GM10266 (cell line): ENCODE measurements at regions not wholly inside any gene's neighbourhood (a gene's known extent, or its start where the extent isn't known, plus 50 kb on each side); places are given as distances from the start of the nearest gene placed in this dataset.

Experiments used
- DNase-seq: peaks from one replicate; pipeline ENCODE4 v3.0.0; 2012; ENCODE audit errors: extremely low spot score
- TF ChIP-seq, protein P1 (sequence below): IDR thresholded peaks from 2 replicates; pipeline ENCODE4 v1.5.1; 2012; ENCODE audit warnings: mild to moderate bottlenecking, low read depth; ENCODE audit not compliant: control insufficient read depth, insufficient read depth; ENCODE audit errors: missing control alignments

DNA sequence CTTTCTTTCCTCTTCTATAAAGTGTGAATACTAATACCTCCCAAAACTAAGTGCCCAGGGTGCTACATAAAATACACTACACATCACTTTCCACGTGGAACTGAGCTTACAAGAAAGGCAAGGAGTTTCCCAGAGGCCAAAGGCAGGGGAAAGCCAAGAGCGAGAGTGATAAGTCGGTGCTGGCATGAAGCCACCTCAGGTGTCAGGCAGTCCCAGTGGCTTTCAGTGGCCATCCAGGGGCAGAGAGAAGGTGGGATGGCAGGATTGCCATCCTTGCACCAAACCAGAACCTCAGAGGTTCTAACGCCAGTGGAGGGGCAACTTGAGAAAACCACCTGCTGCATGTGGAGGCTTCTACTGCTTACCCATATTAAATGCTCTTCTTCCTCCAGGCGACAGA, 79.7 kb upstream of the DIO3 start:
- no peak for DNase-seq
- TF ChIP-seq, protein P1, sequence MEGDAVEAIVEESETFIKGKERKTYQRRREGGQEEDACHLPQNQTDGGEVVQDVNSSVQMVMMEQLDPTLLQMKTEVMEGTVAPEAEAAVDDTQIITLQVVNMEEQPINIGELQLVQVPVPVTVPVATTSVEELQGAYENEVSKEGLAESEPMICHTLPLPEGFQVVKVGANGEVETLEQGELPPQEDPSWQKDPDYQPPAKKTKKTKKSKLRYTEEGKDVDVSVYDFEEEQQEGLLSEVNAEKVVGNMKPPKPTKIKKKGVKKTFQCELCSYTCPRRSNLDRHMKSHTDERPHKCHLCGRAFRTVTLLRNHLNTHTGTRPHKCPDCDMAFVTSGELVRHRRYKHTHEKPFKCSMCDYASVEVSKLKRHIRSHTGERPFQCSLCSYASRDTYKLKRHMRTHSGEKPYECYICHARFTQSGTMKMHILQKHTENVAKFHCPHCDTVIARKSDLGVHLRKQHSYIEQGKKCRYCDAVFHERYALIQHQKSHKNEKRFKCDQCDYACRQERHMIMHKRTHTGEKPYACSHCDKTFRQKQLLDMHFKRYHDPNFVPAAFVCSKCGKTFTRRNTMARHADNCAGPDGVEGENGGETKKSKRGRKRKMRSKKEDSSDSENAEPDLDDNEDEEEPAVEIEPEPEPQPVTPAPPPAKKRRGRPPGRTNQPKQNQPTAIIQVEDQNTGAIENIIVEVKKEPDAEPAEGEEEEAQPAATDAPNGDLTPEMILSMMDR = no peak

DNA sequence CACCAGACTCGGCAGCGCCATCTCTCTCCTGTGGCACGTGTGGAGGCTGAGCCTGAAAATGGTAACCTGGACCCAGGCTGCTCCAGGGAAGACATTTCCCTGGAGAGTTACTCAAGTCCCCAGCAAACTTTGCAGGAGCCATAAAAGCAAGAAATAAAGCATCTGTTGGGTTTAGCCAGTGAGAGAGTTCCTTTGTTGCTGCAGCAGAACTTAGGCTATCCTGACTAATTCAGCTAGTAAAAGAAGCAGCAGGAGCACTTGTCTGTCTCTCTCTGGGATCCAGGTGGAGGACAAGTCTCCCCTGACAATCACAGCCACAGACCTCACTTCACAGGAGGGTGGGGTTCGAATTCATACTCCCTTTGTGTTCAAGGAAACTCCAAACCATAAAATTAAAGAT, 79.2 kb upstream of the DIO3 start:
- TF ChIP-seq, protein P1 = no peak
- no peak for DNase-seq

DNA sequence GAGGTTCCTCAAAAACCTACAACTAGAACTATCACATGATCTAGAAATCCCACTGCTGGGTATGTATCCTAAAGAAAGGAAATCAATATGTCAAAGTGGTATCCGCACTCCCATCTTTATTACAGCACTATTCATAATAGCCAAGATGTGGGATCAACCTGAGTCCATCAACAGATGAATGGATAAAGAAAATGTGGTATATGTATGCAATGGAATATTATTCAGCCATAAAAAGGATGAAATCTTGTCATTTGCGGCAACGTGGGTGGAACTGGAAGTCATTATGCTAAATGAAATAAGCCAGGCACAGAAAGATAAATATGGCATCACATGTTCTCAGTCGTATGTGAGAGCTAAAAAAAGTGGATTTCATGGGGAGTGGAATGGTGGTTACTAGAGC, 77.5 kb upstream of the DIO3 start:
- DNase-seq = no peak
- TF ChIP-seq, protein P1 = no peak

DNA sequence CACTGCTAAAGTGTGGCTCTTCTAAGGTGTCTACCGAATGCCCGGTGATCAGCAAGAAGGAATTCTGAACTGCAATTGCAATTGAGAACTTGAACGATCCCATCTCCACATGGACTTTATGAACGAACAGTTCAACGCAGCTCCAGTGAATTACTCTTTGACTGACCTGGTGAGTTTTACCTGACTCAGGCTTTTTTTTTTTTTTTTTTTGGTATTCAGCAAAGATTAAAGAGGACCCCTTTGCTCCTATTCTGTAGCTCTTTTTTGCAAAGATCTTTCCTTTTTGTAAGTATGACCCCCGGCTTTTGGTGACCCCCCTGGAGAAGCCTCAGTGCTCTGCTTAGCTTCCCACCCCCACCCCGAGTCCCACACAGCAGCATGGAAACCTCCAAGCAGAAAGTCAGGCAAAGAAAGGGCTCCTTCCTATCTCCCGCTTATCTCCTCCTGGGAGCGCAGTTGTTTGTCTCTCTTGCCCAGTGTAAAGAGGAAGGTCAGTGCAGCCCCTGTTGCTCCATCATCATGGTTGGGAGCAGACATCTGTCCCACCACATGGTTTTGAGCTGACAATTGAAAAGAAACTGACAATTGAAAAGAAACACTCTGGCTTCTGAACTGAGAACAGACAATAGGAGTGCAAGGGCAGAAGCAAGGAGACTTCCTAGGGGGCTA, 72.1 kb upstream of the DIO3 start:
- DNase-seq = no peak
- TF ChIP-seq, protein P1 = no peak

DNA sequence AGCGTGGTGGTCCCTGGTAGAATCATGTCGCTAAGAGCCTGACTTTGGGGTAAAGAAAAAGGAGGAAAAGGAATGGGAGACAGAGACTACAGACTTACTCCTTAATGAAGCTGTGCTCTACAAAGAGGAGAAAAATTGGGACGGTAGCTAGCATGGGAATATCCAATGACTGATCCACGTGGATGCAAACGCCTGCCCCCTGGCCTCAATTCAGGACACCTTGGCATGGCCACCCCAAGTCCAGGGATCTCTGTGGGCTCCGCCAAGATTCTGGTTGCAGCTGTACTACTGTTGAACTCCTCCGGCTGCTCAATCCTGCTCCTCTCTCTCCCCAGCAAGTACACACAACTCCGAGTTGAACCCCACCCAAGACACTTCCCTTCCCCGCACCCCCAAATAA, 70.5 kb upstream of the DIO3 start:
- no peak for DNase-seq
- TF ChIP-seq, protein P1 = no peak

DNA sequence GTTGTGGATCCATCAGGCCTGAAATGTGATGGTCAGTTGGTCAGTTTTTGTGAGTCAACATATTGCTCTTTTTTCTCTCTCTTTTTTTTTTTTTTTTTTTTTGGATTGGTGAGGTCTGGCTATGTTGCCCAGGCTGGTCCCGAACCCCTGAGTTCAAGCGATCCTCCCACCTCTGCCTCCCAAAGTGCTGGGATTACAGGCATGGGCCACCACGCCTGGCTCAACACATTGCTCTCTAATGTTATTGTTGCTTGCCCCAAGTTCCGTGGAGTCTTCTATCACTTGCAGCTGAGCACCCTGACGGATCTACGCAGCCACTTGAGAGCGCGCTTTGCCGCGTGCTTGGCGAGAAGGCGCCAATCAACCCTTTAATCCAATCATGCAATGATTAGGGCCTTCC, 69.5 kb upstream of the DIO3 start:
- TF ChIP-seq, protein P1 = no peak
- DNase-seq = no peak

DNA sequence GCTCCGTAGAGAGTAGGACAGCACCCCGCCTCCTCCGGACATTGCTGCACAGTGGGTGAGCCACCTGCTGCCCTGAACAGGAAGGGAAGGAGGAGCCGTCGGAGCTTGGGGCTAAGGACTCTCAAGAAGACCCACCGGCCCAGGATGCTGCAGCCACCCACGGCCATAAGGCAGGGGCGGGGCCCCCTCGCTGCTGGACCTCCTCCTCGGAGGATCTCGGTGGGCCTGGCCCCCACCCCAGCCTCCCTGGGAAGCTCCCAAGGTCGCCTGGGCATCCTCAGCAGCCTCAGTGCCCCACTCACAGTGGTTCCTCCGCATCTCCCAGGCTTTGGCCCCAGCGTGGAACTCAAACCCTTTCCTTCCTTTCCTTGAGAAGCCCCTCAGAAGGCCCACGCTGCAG, 68.6 kb upstream of the DIO3 start:
- no peak for DNase-seq
- TF ChIP-seq, protein P1 = no peak
